GM19351 (cell line): ENCODE measurements at regions not wholly inside any gene's neighbourhood (a gene's known extent, or its start where the extent isn't known, plus 50 kb on each side); places are given as distances from the start of the nearest gene placed in this dataset.
"Not testable (repeated sequence)": the region's sequence is repeated elsewhere in the genome, so short reads cannot be mapped to it uniquely, and the experiment has no call there.

Experiments used
- ATAC-seq: cut with Tn5 transposase; IDR thresholded peaks from one replicate; pipeline ENCODE4 v1.9.1; 2021; ENCODE audit warnings: mild to moderate bottlenecking, moderate library complexity; ENCODE audit not compliant: unreplicated experiment

GRCh38 chr2:187075671-187076070 is 226.7 kb upstream of the ZSWIM2 start:
- ATAC-seq, result no peak

GRCh38 chr2:187075199-187075635 is 226.2 kb upstream of the ZSWIM2 start:
- no peak for ATAC-seq

- ATAC-seq, result no peak
Observed at GRCh38 chr2:187058198-187058597, 209.2 kb upstream of the ZSWIM2 start.

- ATAC-seq, result no peak
Observed at GRCh38 chr2:187057466-187057865, 208.5 kb upstream of the ZSWIM2 start.

GRCh38 chr2:187056416-187057334 is 207.7 kb upstream of the ZSWIM2 start:
- ATAC-seq, result no peak

GRCh38 chr2:187055463-187055862 is 206.5 kb upstream of the ZSWIM2 start:
- ATAC-seq, result no peak

- ATAC-seq, result peak; percentile 55
Observed at GRCh38 chr2:187054501-187055319, 205.7 kb upstream of the ZSWIM2 start.

GRCh38 chr2:187051350-187051749 is 202.4 kb upstream of the ZSWIM2 start:
- ATAC-seq, result peak; percentile 92

- ATAC-seq, result no peak
Observed at GRCh38 chr2:187050409-187050998, 201.5 kb upstream of the ZSWIM2 start.

GRCh38 chr2:187037310-187037709 is 188.3 kb upstream of the ZSWIM2 start:
- no peak for ATAC-seq

- no peak for ATAC-seq
Observed at GRCh38 chr2:187034434-187034833, 185.5 kb upstream of the ZSWIM2 start.

GRCh38 chr2:187024739-187025138 is 175.8 kb upstream of the ZSWIM2 start:
- no peak for ATAC-seq

- ATAC-seq, result not testable (repeated sequence)
Observed at GRCh38 chr2:187023996-187024395, 175.0 kb upstream of the ZSWIM2 start.

GRCh38 chr2:187017438-187017837 is 168.5 kb upstream of the ZSWIM2 start:
- ATAC-seq, result no peak

- no peak for ATAC-seq
Observed at GRCh38 chr2:187013058-187013457, 164.1 kb upstream of the ZSWIM2 start.

- no peak for ATAC-seq
Observed at GRCh38 chr2:187011206-187011832, 162.3 kb upstream of the ZSWIM2 start.

- ATAC-seq, result no peak
Observed at GRCh38 chr2:187009483-187010239, 160.7 kb upstream of the ZSWIM2 start.

- ATAC-seq, result no peak
Observed at GRCh38 chr2:187008111-187008510, 159.1 kb upstream of the ZSWIM2 start.

- ATAC-seq, result no peak
Observed at GRCh38 chr2:187003611-187004010, 154.6 kb upstream of the ZSWIM2 start.

- ATAC-seq, result no peak
Observed at GRCh38 chr2:187003038-187003554, 154.1 kb upstream of the ZSWIM2 start.
